Keratinocyte (primary cell): ENCODE measurements at regions not wholly inside any gene's neighbourhood (a gene's known extent, or its start where the extent isn't known, plus 50 kb on each side); places are given as distances from the start of the nearest gene placed in this dataset.

Experiments used
- DNase-seq: peaks from one replicate; pipeline ENCODE4 v3.0.0-alpha.2; 2011; ENCODE audit warnings: low read depth, missing footprints, low spot score
- FAIRE-seq: peaks from 2 replicates; lab custom pipeline; 2011; peaks lifted over from hg19 to GRCh38; lab: Jason Lieb, UNC
- H2AFZ ChIP-seq: 2 replicates; pipeline ENCODE4 v1.6.0; 2012; ENCODE audit warnings: low read length, control low read depth, inconsistent platforms; ENCODE audit not compliant: control insufficient read depth
- H3K27ac ChIP-seq: 2 replicates; pipeline ENCODE4 v1.5.1; 2011; ENCODE audit warnings: low read length; ENCODE audit not compliant: control insufficient read depth, insufficient read depth
- H3K27me3 ChIP-seq: 3 replicates; pipeline ENCODE4 v1.6.0; 2011; ENCODE audit warnings: low read length; ENCODE audit not compliant: control insufficient read depth, insufficient read depth; ENCODE audit errors: extremely low read depth
- H3K36me3 ChIP-seq, 2 experiments: 2 replicates in 1 of 2; 3 replicates in 1 of 2; pipeline ENCODE4 v1.5.1; 2011; ENCODE audit warnings: low read length in 2 of 2, mild to moderate bottlenecking in 1 of 2; ENCODE audit not compliant: control insufficient read depth in 2 of 2, insufficient read depth in 2 of 2; ENCODE audit errors: extremely low read depth in 1 of 2
- H3K4me1 ChIP-seq: 3 replicates; pipeline ENCODE4 v1.5.1; 2011; ENCODE audit warnings: low read length; ENCODE audit not compliant: control insufficient read depth, insufficient read depth; ENCODE audit errors: extremely low read depth
- H3K4me2 ChIP-seq: 3 replicates; pipeline ENCODE4 v1.6.0; 2011; ENCODE audit warnings: low read depth, low read length; ENCODE audit not compliant: control insufficient read depth, insufficient read depth; ENCODE audit errors: extremely low read depth
- H3K4me3 ChIP-seq, 3 experiments: fragments of 200-600 bp in 1 of 3; sonication (generic) in 1 of 3; 2 replicates in 2 of 3; 3 replicates in 1 of 3; pipeline ENCODE4 v1.5.1; 2011 to 2016; ENCODE audit warnings: low read length in 3 of 3, mild to moderate bottlenecking in 3 of 3, control low read depth in 2 of 3, inconsistent platforms in 1 of 3, low read depth in 1 of 3, mixed read lengths in 1 of 3, mixed run types in 1 of 3, moderate library complexity in 1 of 3; ENCODE audit not compliant: control insufficient read depth in 2 of 3, insufficient read depth in 2 of 3; ENCODE audit errors: extremely low read depth in 1 of 3
- H3K79me2 ChIP-seq: 2 replicates; pipeline ENCODE4 v1.6.0; 2012; ENCODE audit warnings: low read length; ENCODE audit not compliant: control insufficient read depth, insufficient read depth
- H3K9ac ChIP-seq: 3 replicates; pipeline ENCODE4 v1.6.0; 2011; ENCODE audit warnings: low read length; ENCODE audit not compliant: control insufficient read depth, insufficient read depth; ENCODE audit errors: extremely low read depth
- H3K9me1 ChIP-seq: 3 replicates; pipeline ENCODE4 v1.6.0; 2011; ENCODE audit warnings: low read length; ENCODE audit not compliant: control insufficient read depth, insufficient read depth; ENCODE audit errors: extremely low read depth
- H3K9me3 ChIP-seq: 2 replicates; pipeline ENCODE4 v1.5.1; 2012; ENCODE audit warnings: low read depth, low read length; ENCODE audit not compliant: control insufficient read depth
- H4K20me1 ChIP-seq: 3 replicates; pipeline ENCODE4 v1.6.0; 2011; ENCODE audit warnings: low read length; ENCODE audit not compliant: control insufficient read depth, insufficient read depth; ENCODE audit errors: extremely low read depth
- CTCF ChIP-seq, 3 experiments: IDR thresholded peaks in 1 of 3; conservative IDR thresholded peaks in 1 of 3; optimal IDR thresholded peaks in 1 of 3; 2 replicates in 2 of 3; 3 replicates in 1 of 3; pipeline versions ENCODE3 to v1.5.1; 2011; ENCODE audit warnings: low read length in 3 of 3, mild to moderate bottlenecking in 3 of 3, moderate library complexity in 2 of 3, control low read depth in 1 of 3, inconsistent platforms in 1 of 3; ENCODE audit not compliant: insufficient read depth in 2 of 3; ENCODE audit errors: extremely low read depth in 1 of 3
- EZH2 ChIP-seq: IDR thresholded peaks from one replicate; pipeline ENCODE4 v1.6.1; 2012; ENCODE audit warnings: inconsistent platforms, mild to moderate bottlenecking, low read length, moderate library complexity
- dilution Hi-C: fragments of 300-500 bp; cut with MboI; formaldehyde crosslinking; loops from one replicate; pipeline ENCODE4 v1.7.0; 2020; ENCODE audit warnings: low sequenced_read_pairs; ENCODE audit not compliant: extremely low pct_ligation_motif_present

DNA sequence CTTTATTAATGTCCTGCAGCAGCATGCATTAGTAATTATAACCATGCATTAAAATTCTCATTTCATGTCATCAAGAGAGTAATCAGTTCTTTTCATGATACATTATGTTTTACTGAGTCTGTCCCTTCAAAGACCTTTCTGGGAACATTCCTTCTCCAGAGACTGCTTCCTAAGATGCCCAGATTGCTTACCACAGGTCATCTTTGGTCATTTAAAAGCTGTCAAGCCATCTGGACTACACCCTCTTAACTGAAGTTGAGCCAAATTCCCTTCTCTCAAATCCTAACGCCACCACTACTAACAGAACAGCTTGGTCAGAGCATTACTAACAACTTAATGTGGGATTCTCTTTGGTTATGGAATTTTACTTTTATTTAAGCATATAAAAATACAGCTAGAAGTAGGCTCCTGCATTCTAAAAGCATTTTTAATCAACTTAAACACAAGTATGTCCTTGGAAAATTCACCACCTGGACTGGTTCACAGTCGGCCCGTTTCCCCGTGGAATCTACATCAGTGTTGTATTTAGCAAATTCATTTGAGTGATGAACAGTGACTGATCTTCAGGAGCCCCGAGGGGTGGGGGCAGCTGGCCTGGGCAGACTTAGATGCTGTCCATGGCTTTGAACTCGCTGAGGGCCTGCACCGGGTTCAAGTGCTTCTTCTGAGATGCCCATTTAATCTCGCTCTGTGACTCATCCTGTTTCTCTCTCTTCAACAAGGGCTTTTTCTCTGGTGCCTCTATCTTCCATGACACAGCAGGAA is 92.8 kb upstream of the CCDC112 start:
- no peaks in the 10 kb centered on the region for H3K9me1 ChIP-seq
- FAIRE-seq (no peak), DNase-seq (no peak)
- no peak overlapping the region for H3K27ac ChIP-seq
- dilution Hi-C loops = no loop called here
- no peak overlapping the region for H3K4me2 ChIP-seq
- no peaks in the 10 kb centered on the region for H4K20me1 ChIP-seq
- no peaks in the 10 kb centered on the region for H3K4me1 ChIP-seq
- no peak overlapping the region for H3K4me3 ChIP-seq
- H3K27me3 ChIP-seq = no peaks in the 10 kb centered on the region
- H3K36me3 ChIP-seq = no peaks in the 10 kb centered on the region
- H3K9me3 ChIP-seq = no peaks in the 10 kb centered on the region
- no peaks in the 10 kb centered on the region for H3K79me2 ChIP-seq
- no peak overlapping the region for H2AFZ ChIP-seq
- no peak overlapping the region for H3K9ac ChIP-seq
- no peak for TF ChIP-seq EZH2
- no peak for TF ChIP-seq CTCF (optimal IDR thresholded peaks at IDR 0.05 in 1 of 3, IDR thresholded peaks at IDR 0.05 in 1 of 3, conservative IDR thresholded peaks at IDR 0.05 in 1 of 3; ENCODE audit: extremely low read depth in 1 of 3, insufficient read depth in 2 of 3, low read length in 3 of 3)

GRCh38 chr5:115388240-115388639 is 91.8 kb upstream of the CCDC112 start:
- TF ChIP-seq CTCF (optimal IDR thresholded peaks at IDR 0.05 in 1 of 3, IDR thresholded peaks at IDR 0.05 in 1 of 3, conservative IDR thresholded peaks at IDR 0.05 in 1 of 3; ENCODE audit: extremely low read depth in 1 of 3, insufficient read depth in 2 of 3, low read length in 3 of 3) (no peak), EZH2 (no peak)
- H3K9me1 ChIP-seq = no peaks in the 10 kb centered on the region
- dilution Hi-C loops = no loop called here
- H3K4me1 ChIP-seq = no peaks in the 10 kb centered on the region
- H3K27me3 ChIP-seq = no peaks in the 10 kb centered on the region
- no peak overlapping the region for H3K4me2 ChIP-seq
- H3K79me2 ChIP-seq = no peaks in the 10 kb centered on the region
- H3K4me3 ChIP-seq = no peak overlapping the region
- FAIRE-seq (no peak), DNase-seq (no peak)
- no peaks in the 10 kb centered on the region for H3K9me3 ChIP-seq
- no peak overlapping the region for H3K9ac ChIP-seq
- no peak overlapping the region for H3K27ac ChIP-seq
- H2AFZ ChIP-seq = no peak overlapping the region
- H3K36me3 ChIP-seq = no peaks in the 10 kb centered on the region
- no peaks in the 10 kb centered on the region for H4K20me1 ChIP-seq
